GM10248 (cell line): ENCODE measurements at regions not wholly inside any gene's neighbourhood (a gene's known extent, or its start where the extent isn't known, plus 50 kb on each side); places are given as distances from the start of the nearest gene placed in this dataset.

Experiments
- CTCF ChIA-PET: fragments of 300-600 bp; sonication (Branson Sonifier 250); formaldehyde crosslinking; extraction: SDS; loops from one replicate; lab custom pipeline; 2021; ENCODE audit warnings: antibody characterized with exemption; lab: Yijun Ruan, JAX
- POLR2A ChIA-PET: fragments of 350-650 bp; sonication (Branson Sonifier 250); formaldehyde crosslinking; extraction: SDS; loops from one replicate; lab custom pipeline; 2020; ENCODE audit warnings: antibody characterized with exemption; lab: Yijun Ruan, JAX
- DNase-seq: peaks from one replicate; pipeline ENCODE4 v3.0.0; 2012; ENCODE audit errors: extremely low spot score
- CTCF ChIP-seq: IDR thresholded peaks from 2 replicates; pipeline ENCODE4 v1.5.1; 2012; ENCODE audit warnings: mild to moderate bottlenecking, low read depth; ENCODE audit errors: extremely low read depth, missing control alignments, control extremely low read depth

DNA sequence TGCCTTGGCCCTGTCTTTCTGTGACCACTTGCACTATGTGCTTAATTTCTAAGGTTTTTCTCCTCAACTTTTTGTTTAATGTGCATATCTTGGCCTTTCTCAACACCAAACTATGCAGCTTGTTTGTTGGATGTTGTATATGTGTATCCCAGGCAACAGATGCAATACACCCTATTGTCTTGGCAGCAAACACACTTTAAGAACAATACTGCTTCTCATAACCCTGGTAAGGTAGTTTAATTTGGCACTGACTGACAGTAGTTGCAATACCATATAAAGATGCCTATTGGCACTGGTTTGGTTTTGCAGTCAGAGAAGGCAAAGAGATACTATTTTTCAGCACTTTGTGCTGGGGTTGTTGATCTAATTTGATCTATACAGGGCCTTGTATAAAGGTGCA lies 360.7 kb upstream of the CWC22 start:
- CTCF ChIA-PET = no interaction called here
- POLR2A ChIA-PET = no interaction called here
- no peak for TF ChIP-seq CTCF
- no peak for DNase-seq

DNA sequence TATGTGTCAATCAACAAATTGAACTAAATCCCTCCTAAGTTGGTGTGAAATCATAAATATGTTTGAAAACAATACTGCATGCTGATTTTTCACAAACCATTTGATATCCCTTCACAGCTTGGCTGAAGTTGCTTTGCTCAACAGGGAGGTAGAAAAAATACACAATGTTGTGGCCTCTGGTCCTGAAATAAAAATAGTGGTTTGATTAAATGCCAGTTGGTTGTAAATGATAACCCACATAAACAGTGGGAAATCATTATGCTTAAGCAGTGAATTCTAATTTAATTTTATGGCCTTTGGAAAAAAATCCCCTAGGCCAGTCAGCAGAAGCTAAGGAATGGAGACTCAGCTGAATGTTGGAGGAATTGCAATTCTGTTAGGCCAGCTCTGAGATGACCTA lies 359.4 kb upstream of the CWC22 start:
- TF ChIP-seq CTCF = no peak
- no peak for DNase-seq
- ChIA-PET POLR2A (no interaction called here), CTCF (no interaction called here)

- no peak for TF ChIP-seq CTCF
- CTCF ChIA-PET = interaction anchor here (1.1 kb wide), 1 partner anchor 14 kb away, joined by 3 read pairs; no protein-coding TSS in a partner anchor
These were observed 357.6 kb upstream of the CWC22 start for GRCh38 chr2:180364719-180365118.

DNA sequence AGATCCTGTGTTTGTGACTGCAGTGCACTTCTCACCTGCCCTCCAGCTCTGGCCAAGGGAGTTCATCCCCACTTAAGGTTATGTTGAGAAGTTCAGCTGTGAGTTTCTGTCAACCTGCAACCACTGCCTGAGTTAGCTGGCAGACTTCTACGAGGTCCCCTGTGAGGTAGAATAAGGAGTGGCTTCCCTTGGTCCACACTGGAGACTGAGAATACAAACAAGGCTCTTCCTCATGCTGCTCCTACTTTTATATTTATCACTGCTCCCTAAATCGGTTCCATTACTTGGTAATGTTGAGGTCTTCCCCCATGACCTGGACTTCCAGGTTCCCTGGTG lies 353.2 kb upstream of the CWC22 start:
- no peak for DNase-seq
- TF ChIP-seq CTCF = no peak
- POLR2A ChIA-PET = no interaction called here
- CTCF ChIA-PET = no interaction called here

More at GRCh38 chr2:180364719-180365118, 357.6 kb upstream of the CWC22 start:
- DNase-seq = no peak
- POLR2A ChIA-PET = no interaction called here

DNA sequence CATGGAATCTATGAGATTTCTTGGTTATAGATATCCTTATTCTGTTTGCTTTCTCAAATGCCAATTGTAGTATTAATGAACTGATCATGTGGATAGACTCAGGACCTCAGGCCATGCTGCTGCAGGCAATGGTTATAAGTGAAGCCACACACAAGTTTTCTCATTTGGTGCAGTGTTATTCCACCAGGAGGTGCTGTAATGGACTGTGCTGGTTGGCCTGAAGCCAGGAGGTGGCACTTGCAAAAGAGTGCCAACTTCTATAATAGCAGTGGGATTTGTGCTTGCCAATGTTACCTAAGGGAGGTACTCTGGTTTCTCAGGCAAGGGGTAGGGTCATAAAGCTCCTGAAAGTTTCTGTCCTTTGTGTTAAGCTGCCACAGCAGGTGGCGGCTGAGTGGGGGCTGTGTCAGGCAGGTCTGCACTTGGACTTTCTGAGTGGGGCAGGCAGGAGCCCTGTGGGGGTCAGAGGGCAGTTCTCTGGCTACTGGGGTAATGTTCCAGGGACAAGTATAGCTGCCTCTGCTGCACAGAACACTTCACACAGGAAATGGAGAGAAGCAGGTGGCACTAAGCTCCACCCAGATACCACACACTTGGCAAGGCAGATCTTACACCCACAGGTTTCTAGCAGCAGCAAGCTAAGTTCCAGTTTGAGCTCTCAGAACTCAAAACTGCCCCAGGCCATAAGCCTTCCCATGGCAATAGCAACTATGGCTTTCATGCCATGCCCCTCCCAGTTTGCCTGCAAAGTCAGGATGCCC lies 352.6 kb upstream of the CWC22 start:
- POLR2A ChIA-PET = no interaction called here
- peak; percentile 4 for DNase-seq
- no peak for TF ChIP-seq CTCF
- CTCF ChIA-PET = no interaction called here

- DNase-seq = no peak
- CTCF ChIA-PET = no interaction called here
- POLR2A ChIA-PET = no interaction called here
- no peak for TF ChIP-seq CTCF
These were observed 351.4 kb upstream of the CWC22 start for GRCh38 chr2:180358458-180358857.
